ENCODE measurements at regions not wholly inside any gene's neighbourhood (a gene's known extent, or its start where the extent isn't known, plus 50 kb on each side); places are given as distances from the start of the nearest gene placed in this dataset.

- DNase-seq (ENCODE audit: low read depth in 2 of 2), result no peak
Observed at GRCh38 chr11:69917529-69917928, 98.3 kb upstream of the FGF3 start.

GRCh38 chr11:69918231-69918937 is 99.2 kb upstream of the FGF3 start:
- no peak for DNase-seq (ENCODE audit: low read depth in 2 of 2)

DNA sequence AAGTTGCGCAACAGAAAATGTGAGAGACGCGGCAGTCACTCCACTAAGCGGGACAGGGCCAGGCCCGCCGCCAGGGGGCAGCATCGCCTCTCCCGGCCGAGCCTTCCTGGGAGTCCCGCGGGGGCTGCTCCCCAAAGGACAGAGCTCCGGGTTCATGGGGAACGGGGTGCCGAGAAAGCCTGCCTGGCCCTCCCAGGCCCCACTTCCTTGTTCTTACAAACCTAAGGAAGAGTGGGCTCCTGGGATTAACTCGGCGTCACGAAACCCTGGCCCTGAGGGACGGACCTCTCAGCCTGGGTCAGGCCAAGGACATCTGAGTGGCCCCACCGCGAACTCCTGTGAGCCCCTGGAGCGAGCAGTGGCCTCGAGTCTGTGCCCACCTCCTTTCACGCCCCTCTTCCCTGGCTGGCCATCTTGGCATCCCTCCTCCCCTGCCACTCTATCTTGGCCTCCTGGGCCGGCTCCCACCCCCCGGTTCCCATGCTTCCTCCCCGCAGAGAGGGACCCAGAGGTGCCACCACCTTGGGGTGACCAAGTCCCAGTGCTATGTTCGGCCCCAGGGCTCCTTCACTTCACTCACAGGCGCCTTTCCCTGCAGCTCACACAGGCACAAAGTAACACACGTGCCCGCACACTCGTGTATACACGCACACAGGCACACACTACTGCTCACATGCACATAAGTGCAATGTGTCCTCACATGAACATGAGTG is 99.9 kb upstream of the FGF3 start:
- peak; percentile 63 to 70 for DNase-seq (ENCODE audit: low read depth in 2 of 2)

GRCh38 chr11:69919659-69920344 is 100.6 kb upstream of the FGF3 start:
- no peak for DNase-seq (ENCODE audit: low read depth in 2 of 2)

DNA sequence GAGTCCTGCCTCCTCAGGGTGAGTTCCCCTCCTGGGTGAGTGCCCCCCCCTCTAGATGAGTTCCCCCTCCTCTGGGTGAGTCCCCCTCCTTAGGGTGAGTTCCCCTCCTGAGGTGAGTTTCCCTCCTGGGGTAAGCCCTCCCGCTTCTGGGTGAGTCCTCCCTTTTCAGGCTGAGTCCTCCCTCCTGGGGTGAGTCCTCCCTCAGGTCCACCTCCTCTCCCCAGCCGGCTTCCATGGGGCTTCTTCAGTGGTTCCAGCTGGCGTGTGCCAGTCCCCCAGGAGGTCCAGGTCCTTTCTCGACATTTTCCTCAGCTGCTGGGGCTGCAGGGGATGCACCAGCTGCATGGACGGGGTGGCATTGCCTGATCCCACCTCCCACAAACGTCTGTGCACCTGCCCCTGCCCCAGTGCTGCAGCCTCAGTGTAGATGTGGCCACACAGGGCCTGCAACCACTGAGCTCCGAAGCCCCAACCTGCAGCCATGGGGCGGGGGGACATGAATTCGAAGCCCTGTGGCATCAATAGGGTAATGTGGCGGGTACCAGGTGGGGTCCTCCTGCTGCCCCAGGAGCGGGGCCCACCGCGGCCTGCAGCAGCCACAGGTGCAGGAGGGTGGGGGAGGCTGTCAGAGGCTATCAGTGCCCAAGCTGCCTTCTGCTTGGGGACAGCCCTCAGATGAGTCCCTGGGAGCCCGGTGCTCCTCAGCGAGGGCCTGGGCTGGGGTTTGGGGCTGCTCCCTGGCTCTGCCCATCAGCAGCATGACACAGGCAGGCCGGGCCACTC is 101.3 kb upstream of the FGF3 start:
- DNase-seq (ENCODE audit: low read depth in 2 of 2), result no peak

GRCh38 chr11:69921128-69922014 is 102.2 kb upstream of the FGF3 start:
- no peak for DNase-seq (ENCODE audit: low read depth in 2 of 2)

GRCh38 chr11:69922015-69922595 is 102.9 kb upstream of the FGF3 start:
- no peak for DNase-seq (ENCODE audit: low read depth in 2 of 2)

DNA sequence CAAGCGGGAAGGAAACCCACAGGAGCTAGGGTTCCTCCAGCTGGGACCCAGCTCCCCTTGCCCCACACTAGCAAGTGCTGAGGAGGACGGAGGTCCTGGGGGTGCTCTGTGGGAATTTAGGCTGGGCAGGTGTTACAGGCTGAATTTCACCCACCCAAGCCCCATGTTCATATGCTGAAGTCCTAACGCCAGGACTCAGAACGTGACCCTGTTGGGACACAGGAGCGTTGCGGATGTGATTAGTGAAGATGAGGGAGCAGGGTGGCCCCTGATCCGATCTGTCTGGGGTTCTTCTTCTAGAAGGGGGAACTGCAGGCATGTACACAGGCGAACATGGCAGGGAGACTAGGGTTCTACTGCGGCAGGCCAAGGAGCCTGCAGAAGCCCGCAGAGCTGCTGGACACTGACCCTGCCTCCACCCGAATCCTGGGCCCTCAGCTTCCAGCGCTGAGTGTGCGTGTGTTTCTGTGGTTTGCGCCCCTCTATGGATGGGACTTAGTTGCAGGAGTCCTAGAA is 103.4 kb upstream of the FGF3 start:
- no peak for DNase-seq (ENCODE audit: low read depth in 2 of 2)

DNA sequence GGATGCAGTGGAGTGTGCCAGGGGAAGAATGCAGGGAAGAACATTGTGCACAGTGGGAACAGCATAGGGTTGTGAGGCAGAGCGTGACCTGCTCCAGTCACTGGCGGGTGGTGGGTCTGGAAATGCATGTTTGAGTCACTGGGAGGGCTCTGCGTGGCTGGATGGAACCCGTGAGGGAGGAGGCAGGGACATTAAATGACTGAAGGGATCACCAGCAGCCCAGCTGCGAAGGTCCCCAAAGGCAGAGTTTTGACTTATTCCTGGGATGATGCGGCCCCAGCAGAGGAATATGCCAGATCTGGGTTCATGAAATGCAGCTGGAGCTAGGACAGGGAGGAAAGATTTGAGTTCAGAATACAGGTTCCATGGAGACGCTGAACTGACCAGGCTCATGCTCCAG is 104.0 kb upstream of the FGF3 start:
- DNase-seq (ENCODE audit: low read depth in 2 of 2), result no peak

DNA sequence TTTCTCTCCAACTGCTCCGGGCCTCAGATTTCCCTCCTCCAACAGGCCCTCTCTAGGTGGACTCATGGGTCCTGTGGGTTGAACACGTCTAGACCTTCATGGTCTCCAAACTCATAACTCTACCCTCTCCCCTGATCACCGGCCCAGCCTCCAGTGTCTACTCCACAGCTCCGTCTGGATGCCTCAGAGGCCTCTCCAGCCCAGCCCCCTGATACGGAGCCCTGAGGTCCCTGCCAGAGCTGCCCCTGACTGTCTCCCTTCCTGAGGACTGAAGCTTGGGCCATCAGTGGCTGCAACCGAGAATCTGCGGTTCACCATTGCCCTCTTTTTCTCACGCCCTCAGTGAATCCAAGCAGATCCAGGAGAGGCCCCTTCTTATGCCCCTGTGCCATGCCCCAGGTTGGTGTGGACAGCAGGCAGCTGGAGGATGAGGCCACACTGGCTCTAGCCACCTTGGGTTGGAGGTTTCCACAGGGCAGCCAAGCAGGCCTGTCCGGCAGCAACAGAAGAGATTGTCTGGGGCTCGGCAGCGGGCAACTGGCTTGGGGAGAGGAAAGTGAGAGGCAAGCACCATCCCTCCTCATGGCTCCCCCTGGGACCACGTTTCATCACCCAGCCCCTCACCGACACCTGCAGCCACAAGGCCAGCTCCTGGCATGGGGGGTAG is 104.6 kb upstream of the FGF3 start:
- DNase-seq (ENCODE audit: low read depth in 2 of 2), result no peak

- no peak for DNase-seq (ENCODE audit: low read depth in 2 of 2)
Observed at GRCh38 chr11:69924308-69925161, 105.3 kb upstream of the FGF3 start.

GRCh38 chr11:69925366-69926196 is 106.4 kb upstream of the FGF3 start:
- no peak for DNase-seq (ENCODE audit: low read depth in 2 of 2)

GRCh38 chr11:69926376-69927050 is 107.3 kb upstream of the FGF3 start:
- DNase-seq (ENCODE audit: low read depth in 2 of 2), result no peak

- DNase-seq (ENCODE audit: low read depth in 2 of 2), result no peak
Observed at GRCh38 chr11:69928121-69928520, 108.9 kb upstream of the FGF3 start.

DNA sequence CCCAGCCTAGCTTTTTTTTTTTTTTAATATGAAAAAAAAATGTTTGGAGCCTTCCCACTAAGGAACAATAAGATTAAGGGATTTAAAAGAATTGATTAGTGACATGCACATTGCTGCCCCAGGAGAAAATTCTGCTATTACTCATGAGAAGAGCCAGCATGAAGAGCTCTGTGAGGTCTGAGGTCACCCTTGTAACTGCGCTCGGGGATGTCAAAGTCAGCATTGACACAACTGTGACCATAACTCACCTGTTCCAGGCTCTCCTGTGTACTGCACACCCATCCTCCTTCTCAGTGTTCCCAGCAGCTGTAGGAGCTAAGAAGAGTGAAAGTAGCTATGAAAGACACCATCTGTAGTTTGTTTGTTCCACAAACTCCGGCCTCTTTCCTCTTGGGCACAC is 109.8 kb upstream of the FGF3 start:
- DNase-seq (ENCODE audit: low read depth in 2 of 2), result no peak

DNA sequence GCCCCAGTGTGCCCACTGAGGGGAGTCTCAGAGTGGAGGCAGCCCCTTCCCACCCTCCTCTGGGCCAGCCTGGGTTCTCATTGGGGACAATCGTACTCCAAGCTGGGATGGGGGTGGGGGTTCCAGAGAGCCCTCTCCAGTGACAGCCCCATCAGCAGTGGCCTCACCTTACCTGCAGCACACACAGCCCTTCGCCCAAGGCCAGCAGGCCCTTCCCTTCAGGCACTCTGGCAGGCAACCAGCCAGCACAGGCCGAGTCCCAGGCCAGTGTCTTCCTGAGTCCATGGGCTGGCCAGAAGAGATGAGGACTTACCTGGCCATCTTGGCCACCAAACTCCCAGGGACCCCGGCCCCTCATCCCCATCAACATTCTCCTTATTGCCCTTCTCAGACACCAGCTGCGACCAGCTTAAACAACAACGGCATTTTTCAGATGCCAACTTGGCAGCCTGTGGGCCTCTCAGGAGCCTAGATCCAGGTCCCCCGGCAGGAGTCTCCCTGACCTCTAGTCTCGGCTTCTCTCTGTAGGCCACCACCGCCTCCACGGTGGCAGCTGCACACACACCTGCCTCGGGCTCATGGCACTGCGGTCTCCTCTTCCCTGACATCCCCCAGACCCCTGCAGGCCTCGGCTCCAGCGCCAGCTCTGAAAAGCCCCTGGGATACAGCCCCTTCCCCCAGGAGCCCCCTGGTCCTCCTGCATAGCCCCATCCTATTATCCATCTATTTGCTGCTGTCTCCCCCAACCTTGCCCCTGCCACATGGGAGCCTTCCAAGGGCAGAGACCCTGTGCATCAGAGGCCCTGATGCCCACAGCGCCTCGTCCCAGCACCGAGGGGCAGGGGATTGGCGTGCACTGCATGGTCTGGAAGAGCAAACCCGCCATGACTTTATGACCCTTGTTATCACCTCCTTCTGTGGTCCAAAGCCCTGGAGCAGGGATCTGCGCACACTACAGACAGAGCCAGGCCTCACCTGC is 111.2 kb upstream of the FGF3 start:
- no peak for DNase-seq (ENCODE audit: low read depth in 2 of 2)
